SHP77 (cell line): ENCODE measurements at regions not wholly inside any gene's neighbourhood (a gene's known extent, or its start where the extent isn't known, plus 50 kb on each side); places are given as distances from the start of the nearest gene placed in this dataset.
"Not testable (repeated sequence)": the region's sequence is repeated elsewhere in the genome, so short reads cannot be mapped to it uniquely, and the experiment has no call there.

Experiments
- DNase-seq, 2 experiments: peaks; one replicate each; lab custom pipeline; 2025; lab: John Stamatoyannopoulos, UW

DNA sequence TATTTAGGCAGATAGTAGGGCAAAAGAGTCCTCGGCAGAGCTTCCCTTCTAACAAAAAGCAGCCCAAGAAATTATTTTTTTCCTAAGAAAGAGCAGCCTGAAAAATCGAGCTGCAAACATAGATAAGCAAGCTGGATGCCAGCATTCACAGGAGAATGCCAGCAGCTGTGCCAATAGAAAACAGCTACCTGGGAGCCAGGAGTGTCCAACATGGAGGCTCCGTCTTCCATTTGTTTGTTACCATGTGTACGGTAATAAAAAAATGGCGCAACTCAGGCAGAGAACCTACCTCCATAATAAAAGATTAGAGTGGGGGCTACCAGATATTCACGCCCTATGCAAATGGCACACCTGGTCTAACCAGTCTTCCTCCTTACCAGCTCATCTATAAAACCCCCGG lies 77.6 kb upstream of the IPO5 start:
- DNase-seq = no peak

DNA sequence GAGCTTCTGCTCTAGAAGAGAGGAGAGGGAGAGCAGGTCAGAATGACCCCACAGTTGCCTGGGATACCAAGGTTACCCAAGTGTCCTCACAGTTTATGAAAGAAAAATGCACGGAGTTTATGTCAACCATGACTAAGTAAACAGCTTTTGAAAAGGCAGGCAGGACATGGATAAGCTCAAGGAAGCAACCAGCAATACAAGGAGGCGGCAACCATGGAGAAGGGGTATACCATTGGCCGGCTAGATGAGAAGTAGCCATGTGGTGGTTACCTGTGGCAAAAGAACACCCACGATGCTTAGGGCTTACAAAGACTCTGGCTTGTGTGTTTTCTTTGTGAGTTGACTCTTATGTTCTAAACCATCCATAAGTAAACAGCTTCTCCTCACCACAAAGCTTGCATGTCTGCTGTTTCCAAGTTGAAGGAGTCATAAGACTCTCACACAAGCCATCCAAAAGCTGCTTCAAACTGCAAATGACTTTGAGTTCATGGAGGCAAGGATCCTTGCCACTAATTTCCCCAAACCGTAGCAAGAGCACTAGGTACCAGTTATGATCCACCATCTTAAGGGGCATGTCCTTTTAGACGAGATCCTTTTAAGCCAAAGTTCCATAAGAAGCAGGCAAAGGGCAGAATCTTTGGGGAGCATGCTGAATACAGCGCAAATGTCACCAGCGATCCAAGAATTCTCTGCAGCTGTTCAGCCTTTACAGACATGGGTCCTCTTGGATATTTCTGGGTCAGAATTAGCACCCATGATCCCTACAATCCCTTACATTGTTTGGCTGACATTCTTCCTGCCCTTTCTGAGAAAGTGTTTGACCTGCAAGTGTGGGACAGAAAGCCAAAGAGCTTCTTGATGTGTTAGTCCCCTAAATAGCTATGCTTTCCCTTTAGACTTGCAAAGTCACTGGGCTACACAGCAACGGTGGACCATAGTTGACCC lies 74.8 kb upstream of the IPO5 start:
- DNase-seq = no peak

DNA sequence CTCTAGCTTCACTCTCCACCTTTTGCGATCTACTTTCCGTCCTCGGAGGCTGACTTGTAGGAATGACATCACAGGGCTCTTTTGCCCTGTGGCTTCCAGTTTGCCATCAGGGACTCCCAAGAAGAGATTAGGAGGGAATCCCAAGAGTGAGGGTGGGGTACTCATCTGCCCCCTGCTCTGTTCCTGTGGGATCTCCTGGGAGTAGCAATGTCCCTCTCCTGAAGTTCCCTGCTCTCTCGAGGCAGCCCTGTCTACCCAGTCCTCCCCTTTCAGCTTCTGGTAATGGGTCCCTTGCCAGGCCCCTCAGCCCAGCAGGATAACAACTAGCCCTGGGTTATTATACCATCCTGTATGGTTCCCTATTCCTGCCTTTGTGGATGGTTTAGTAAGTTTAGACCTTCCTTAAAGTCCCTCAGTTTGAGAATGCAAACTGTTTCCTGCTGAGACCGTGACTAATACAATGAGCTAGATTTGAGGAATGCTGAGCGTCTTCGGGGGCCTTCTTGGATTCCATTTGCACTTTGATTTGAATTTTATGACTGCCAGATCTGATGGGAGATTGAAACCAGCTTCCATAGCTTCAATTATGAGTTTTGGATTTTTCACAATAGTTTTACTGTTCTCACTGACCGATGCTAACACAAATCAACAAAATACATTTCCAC lies 73.7 kb upstream of the IPO5 start:
- DNase-seq = no peak

DNA sequence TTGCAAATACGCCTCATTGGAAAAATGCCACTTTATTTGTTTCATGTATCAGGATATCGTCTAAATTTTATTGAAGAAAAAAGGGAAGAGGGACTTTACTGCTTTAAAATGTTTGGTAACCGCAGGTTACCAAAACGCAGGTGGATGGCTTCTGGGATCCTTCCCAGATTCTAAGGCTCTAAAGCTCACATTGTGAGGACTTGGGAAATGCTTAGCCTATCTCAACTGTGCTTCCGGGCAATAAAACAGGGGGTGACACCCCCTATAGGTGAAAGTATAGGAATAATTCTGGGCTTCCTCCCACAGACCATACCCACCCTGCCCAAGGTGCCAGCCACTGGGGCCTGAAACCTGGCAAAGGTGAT lies 73.2 kb upstream of the IPO5 start:
- no peak for DNase-seq

DNA sequence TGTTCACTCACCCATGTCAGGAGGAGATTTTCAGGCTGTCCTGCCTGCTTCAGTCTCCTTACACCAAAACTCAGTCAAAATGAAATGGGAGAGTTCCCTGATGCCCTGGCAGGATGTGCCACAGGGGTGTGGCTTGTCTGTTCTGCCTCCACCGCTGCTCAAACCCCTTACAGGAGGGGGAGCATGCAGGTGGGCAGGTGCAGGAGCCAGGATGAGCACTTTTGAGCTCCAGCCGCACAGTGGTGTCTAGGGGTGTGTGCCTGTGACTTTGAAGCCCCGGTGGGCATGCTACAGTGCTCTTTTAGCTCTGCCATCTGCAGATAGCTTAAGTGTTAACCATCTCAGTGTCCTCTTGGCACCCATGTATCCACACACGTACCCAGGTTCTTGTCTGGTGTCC lies 71.9 kb upstream of the IPO5 start:
- no peak for DNase-seq

DNA sequence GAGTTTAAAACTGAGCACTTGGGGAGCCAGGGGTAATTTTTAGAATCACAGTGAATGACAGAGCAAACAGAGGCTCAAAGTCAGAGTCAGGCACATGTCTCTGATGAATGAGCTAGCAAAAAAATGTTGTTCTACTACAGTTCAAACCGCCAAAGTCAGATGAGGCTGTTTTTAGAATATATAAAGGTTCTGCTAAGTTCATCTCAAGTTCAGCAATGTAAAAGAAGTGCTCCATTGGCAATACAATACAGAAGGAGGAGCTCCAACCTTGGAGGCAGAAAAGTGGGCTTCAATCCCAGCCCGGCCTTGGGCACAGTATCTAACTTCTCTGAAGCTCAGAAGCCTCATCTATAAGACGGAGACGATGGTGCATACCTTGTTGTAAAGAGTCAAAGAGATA lies 70.1 kb upstream of the IPO5 start:
- DNase-seq = no peak

DNA sequence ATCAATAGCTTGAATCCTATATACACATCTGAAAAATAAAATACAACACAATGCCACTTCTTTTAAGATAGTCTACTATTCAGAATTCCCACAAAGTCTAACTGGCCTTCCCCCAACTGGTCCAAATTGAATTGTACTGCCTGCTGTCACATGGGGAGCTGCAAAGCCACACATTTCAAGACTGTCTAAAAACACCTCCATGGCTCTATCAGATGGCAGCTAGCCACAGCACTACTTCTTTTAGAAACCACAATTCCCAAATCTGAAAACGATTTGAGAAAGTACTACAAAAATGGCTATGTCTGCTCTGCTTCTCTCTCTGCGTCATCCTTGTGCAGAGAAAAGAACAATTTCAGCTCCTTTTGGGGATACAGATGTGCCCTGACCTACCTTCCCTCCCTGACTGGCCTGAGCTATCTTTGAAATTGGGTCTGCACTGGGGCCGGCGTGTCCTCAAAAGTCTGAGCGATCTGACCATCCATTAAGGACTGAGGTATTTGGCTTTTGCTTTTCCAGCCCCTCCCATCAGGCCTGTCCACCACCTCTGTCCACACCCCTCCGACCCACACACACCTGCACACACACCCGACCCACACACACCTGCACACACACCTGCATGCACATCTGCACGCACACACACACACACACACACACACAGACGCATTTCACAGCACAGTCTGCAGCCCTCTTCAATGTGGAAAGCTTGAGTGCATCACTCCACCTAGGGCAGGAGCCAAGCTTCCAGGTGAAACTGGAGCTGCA lies 68.6 kb upstream of the IPO5 start:
- no peak for DNase-seq

DNA sequence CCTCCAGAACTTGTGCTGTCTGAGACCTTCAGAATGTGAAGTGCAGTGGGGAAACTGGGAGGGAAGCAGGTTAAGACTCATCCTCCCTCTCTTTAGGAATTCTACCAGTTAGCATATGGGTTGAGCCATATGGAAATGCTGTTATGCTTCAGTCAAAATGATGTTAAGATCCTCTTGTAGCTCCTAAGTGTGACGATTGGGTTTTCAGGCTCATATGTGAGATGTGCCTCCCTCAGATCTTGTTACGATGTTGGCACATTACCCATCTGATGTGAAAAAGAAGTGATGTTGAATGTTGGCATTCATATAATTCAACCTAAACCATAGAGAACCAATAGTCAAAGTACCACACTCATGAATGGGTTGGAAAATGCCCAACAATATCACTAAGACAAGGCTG lies 67.8 kb upstream of the IPO5 start:
- no peak for DNase-seq

DNA sequence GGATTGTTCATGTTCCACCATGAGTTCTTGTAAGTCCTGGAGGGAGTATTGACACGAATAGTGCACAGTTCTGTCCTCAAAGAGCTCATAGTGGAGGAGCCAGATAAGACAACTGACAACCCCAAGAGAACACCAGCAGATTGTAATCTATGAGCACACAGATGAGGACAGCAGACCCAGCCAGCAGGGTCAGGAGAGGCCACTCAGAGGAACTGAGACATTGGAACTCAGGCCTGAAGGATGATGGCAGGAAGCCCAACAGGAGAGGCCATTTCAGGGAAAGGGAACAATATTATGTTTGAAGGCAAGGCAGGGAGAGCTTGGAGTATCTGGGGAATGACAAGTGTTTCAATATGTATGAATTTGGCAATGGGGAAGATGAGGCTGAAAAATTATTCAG lies 63.7 kb upstream of the IPO5 start:
- no peak for DNase-seq

DNA sequence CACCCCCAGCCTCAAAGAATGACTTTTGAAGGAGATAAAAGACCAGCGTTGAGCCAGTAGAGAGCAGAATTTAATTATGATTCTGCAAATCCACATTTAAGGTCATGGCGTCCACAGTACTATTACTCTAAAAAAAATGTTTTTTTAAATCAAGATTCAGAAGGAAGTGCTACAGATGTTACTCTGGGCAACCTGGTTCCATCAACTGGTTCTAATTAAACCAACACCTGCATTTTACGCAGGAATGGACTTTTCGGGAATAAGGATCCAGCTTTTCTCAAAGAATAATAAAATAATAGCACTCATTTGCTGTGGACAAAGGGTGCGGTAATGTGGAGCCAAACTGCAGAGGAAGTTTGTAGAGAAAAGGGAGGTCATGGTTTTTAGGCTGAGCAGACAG lies 62.9 kb upstream of the IPO5 start:
- no peak for DNase-seq

DNA sequence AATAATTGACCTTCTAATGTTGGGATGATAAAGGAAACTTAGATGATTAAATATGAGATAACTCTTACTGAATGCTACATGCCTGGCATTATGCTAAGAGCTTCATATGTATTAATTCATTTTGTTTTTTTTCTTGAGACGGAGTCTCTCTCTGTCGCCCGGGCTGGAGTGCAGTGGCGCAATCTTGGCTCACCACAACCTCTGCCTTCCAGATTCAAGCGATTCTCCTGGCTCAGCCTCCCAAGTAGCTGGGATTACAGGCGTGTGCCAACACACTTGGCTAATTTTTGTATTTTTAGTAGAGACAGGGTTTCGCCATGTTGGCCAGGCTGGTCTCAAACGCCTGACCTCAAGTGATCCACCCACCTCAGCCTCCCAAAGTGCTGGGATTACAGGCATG lies 61.5 kb upstream of the IPO5 start:
- not testable (repeated sequence) for DNase-seq

DNA sequence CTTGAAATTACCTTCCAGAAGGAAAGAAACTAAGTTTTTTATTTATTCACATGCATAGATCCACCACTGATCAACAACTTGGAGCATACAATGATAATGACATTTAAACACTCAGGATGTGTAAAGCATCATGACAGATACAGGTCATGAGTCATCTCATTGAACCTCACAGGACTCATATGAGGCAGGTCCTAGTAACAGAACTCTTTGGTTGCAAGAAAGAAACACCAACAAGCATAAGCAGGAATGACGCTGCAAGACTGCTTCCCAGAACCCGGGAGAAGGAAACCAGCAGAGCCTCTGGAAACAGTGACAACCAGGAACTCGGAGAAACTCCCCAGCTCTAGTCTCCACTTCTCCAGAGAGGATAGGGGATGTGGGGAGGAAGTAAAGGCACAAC lies 60.8 kb upstream of the IPO5 start:
- DNase-seq = no peak

DNA sequence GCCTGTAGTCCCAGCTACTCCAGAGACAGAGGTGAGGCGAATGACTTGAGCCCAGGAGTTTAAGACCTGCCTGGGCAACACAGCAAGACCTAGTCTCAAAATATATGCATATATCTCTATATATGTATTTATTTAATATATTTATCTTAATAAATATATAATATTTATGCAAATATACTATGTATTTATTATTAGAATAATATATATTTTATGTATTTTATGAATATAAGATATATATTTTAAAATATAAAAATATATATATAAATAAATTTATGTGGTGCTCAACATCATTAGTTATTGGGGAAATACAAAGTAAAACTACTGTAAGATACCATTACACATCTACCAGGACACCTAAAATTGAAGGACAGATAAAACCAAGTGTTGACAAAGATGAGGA lies 58.1 kb upstream of the IPO5 start:
- no peak for DNase-seq

DNA sequence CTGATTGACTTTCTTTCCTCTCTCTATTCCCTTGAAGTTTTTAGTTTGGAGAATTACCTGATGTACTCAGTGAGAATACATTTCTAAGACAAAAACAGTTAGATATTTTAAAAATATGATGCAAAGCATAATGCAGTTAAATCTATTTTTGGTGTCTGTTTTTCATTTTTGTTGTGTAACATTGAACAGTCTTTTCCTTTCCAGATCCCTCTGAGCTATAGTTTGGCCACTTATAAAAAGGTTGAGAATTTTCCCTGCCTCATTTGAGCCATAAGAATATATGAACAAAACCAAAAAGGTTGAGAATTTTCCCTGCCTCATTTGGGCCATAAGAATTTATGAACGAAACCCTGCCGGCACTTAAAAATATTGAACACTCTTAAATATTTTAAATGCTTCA lies 57.0 kb upstream of the IPO5 start:
- DNase-seq = no peak

DNA sequence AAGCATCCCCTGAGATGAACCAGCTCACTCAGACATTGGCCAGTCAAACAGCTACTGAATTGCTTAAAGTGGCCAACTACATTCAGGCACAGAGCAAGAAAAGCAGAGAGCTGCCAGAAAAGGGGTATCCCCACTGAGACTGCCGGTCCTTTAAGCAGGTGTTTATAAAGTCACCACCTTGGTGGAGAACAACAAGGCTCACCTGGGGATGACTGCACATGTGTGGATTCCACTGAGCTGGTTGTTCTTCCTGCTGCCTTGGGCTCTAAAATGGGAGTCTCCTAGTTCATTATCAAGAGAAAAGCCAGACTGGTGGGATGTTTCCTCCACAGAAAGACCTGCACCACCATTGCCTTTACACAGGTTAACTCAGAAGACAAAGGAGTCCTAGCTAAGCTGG lies 51.8 kb upstream of the IPO5 start:
- no peak for DNase-seq
